GM12878 (cell line): ENCODE measurements at regions not wholly inside any gene's neighbourhood (a gene's known extent, or its start where the extent isn't known, plus 50 kb on each side); places are given as distances from the start of the nearest gene placed in this dataset.
A peak's percentile ranks its signal among the peaks of the same experiment; 100 is the strongest.

Experiments used
- ATAC-seq: fragments of 200-7000 bp; cut with Tn5 transposase; 3 replicates; pipeline ENCODE4 v1.9.1; 2020; ENCODE audit warnings: mild to moderate bottlenecking, moderate library complexity
- BruUV-seq: library from RNA; stranded (reverse); fragments of 400-500 nt; replicated peaks from 2 replicates; lab custom pipeline; 2021; lab: Mats Ljungman, UMichigan
- CTCF ChIA-PET: fragments of 300-600 bp; sonication (Branson Sonifier 250); formaldehyde crosslinking; extraction: SDS; loops from one replicate; lab custom pipeline; 2021; ENCODE audit warnings: inconsistent platforms; lab: Yijun Ruan, JAX
- POLR2A ChIA-PET: fragments of 350-600 bp; formaldehyde crosslinking; extraction: SDS; loops from one replicate; lab custom pipeline; 2021; ENCODE audit warnings: inconsistent platforms; lab: Charles Lee
- RAD21 ChIA-PET: fragments of 300-600 bp; sonication (Branson Sonifier 250); formaldehyde crosslinking; loops from one replicate; lab custom pipeline; 2023; ENCODE audit warnings: antibody characterized with exemption; ENCODE audit not compliant: unreplicated experiment; lab: Charles Lee
- SMC1A ChIA-PET: fragments of 300-600 bp; sonication (Branson Sonifier 250); formaldehyde crosslinking; loops from one replicate; lab custom pipeline; 2023; ENCODE audit not compliant: unreplicated experiment, uncharacterized antibody; lab: Charles Lee
- DNase-seq: peaks from one replicate; pipeline ENCODE4 v3.0.0-alpha.2; 2011; ENCODE audit warnings: low read depth, low spot score
- FAIRE-seq: peaks from 3 replicates; lab custom pipeline; 2011; peaks lifted over from hg19 to GRCh38; lab: Jason Lieb, UNC
- H2AFZ ChIP-seq: 2 replicates; pipeline ENCODE4 v1.6.0; 2011; ENCODE audit warnings: low read depth, low read length, control low read depth; ENCODE audit not compliant: control insufficient read depth
- H3K27ac ChIP-seq: 2 replicates; pipeline ENCODE4 v1.5.1; 2011; ENCODE audit warnings: control low read depth; ENCODE audit not compliant: control insufficient read depth, insufficient read depth
- H3K27me3 ChIP-seq, 2 experiments: replicated peaks in 1 of 2; 2 replicates each; pipeline versions ENCODE4 v1.6.0 to v1.6.1; 2011; ENCODE audit warnings: low read length in 1 of 2; ENCODE audit not compliant: control insufficient read depth in 2 of 2, insufficient read depth in 2 of 2
- H3K36me3 ChIP-seq, 2 experiments: 2 replicates each; pipeline ENCODE4 v1.5.1; 2011; ENCODE audit warnings: low read length in 1 of 2; ENCODE audit not compliant: control insufficient read depth in 2 of 2, insufficient read depth in 2 of 2
- H3K4me1 ChIP-seq: 2 replicates; pipeline ENCODE4 v1.6.1; 2011; ENCODE audit warnings: mild to moderate bottlenecking, low read length, moderate library complexity, mixed read lengths; ENCODE audit not compliant: control insufficient read depth, insufficient read depth
- H3K4me2 ChIP-seq: 2 replicates; pipeline ENCODE4 v1.6.0; 2011; ENCODE audit warnings: control low read depth; ENCODE audit not compliant: control insufficient read depth, insufficient read depth
- H3K4me3 ChIP-seq: fragments of 200-600 bp; sonication (generic); 2 replicates; pipeline ENCODE4 v1.5.1; 2016
- H3K79me2 ChIP-seq: 2 replicates; pipeline ENCODE4 v1.6.0; 2011; ENCODE audit warnings: low read length; ENCODE audit not compliant: control insufficient read depth, insufficient read depth
- H3K9ac ChIP-seq: 2 replicates; pipeline ENCODE4 v1.8.0; 2011; ENCODE audit warnings: low read length, control low read depth, mixed read lengths; ENCODE audit not compliant: control insufficient read depth, insufficient read depth
- H3K9me3 ChIP-seq: replicated peaks from 3 replicates; pipeline ENCODE4 v1.5.1; 2011; ENCODE audit warnings: mild to moderate bottlenecking, low read length; ENCODE audit not compliant: control insufficient read depth, insufficient read depth
- H4K20me1 ChIP-seq: 2 replicates; pipeline ENCODE4 v1.6.0; 2011; ENCODE audit not compliant: control insufficient read depth, insufficient read depth
- EP300 ChIP-seq, 2 experiments: fragments of 150-350 bp in 1 of 2; IDR thresholded peaks; 2 replicates each; pipeline ENCODE4 v1.6.1; 2011 to 2012; ENCODE audit warnings: low read depth in 2 of 2, low read length in 2 of 2, borderline replicate concordance in 1 of 2, improper control_type of control experiment in 1 of 2, inconsistent platforms in 1 of 2; ENCODE audit not compliant: control insufficient read depth in 1 of 2
- IRF3 ChIP-seq: fragments of 450-650 bp; IDR thresholded peaks from 2 replicates; pipeline ENCODE4 v1.6.1; 2014; ENCODE audit warnings: mild to moderate bottlenecking
- JUNB ChIP-seq: IDR thresholded peaks from 2 replicates; pipeline ENCODE4 v1.6.1; 2016; ENCODE audit warnings: antibody characterized with exemption, mild to moderate bottlenecking
- MXI1 ChIP-seq: fragments of 150-350 bp; IDR thresholded peaks from 2 replicates; pipeline ENCODE4 v1.6.1; 2011; ENCODE audit warnings: low read depth, mild to moderate bottlenecking, inconsistent platforms, low read length, improper control_type of control experiment
- NR2C2 ChIP-seq: IDR thresholded peaks from 2 replicates; pipeline ENCODE4 v1.6.1; 2011; ENCODE audit warnings: borderline replicate concordance, low read depth; ENCODE audit not compliant: control insufficient read depth, insufficient read length
- WRNIP1 ChIP-seq: IDR thresholded peaks from 2 replicates; pipeline ENCODE4 v1.6.1; 2011; ENCODE audit warnings: low read depth, low read length, improper control_type of control experiment, borderline replicate concordance
- ZNF207 ChIP-seq: fragments of 450-650 bp; IDR thresholded peaks from 2 replicates; pipeline ENCODE4 v1.6.1; 2014; ENCODE audit warnings: antibody characterized with exemption, mild to moderate bottlenecking, borderline replicate concordance
- ZNF24 ChIP-seq: fragments of 450-650 bp; IDR thresholded peaks from 2 replicates; pipeline ENCODE4 v1.6.1; 2017; ENCODE audit warnings: antibody characterized with exemption, mild to moderate bottlenecking
- ZZZ3 ChIP-seq: IDR thresholded peaks from 2 replicates; pipeline ENCODE4 v1.6.1; 2011; ENCODE audit warnings: low read depth; ENCODE audit not compliant: control insufficient read depth, insufficient read length
- WGBS: methylation state at CpG from one replicate; pipeline ENCODE4 v1.1.6; 2016; ENCODE audit warnings: low lambda C conversion rate; ENCODE audit not compliant: insufficient replicate concordance, insufficient coverage; ENCODE audit errors: missing lambda C conversion rate; 5-methylcytosine and 5-hydroxymethylcytosine counted together
- in situ Hi-C: fragments of 300-500 bp; cut with MboI; formaldehyde crosslinking; loops from 9 replicates; pipeline ENCODE4 v1.14.3; 2018; ENCODE audit warnings: mixed read lengths
- intact Hi-C: fragments of 100-400 bp; cut with micrococcal nuclease; formaldehyde crosslinking; loops from one replicate; pipeline ENCODE4 v1.14.2; 2022; ENCODE audit not compliant: unreplicated experiment

- TF ChIP-seq EP300 (IDR thresholded peaks at IDR 0.05; ENCODE audit: borderline replicate concordance in 1 of 2, control insufficient read depth in 1 of 2, low read depth in 2 of 2, low read length in 2 of 2) (no peak), JUNB (no peak), ZZZ3 (no peak), IRF3 (no peak), ZNF207 (no peak), WRNIP1 (no peak), ZNF24 (no peak), NR2C2 (no peak), MXI1 (no peak)
- TF ChIP-seq, all 136 proteins: peak for 0
- Histone ChIP-seq H3K9me3 (no peaks in the 10 kb centered on the region), H3K27me3 (no peaks in the 10 kb centered on the region; a peak in 3 of 4 replicates), H3K36me3 (no peaks in the 10 kb centered on the region), H3K4me1 (no peaks in the 10 kb centered on the region), H3K4me2 (no peak overlapping the region), H2AFZ (no peak overlapping the region), H3K9ac (no peak overlapping the region), H3K4me3 (no peak overlapping the region), H3K27ac (no peak overlapping the region), H3K79me2 (no peaks in the 10 kb centered on the region), H4K20me1 (no peaks in the 10 kb centered on the region)
- FAIRE-seq (no peak), ATAC-seq (peak; percentile 40; the same call in 1 of the 3 replicates), DNase-seq (no peak)
- ChIA-PET CTCF (interaction anchor here (1.0 kb wide), 1 partner anchor 12 kb away, joined by 3 read pairs; no protein-coding TSS in a partner anchor), SMC1A (no interaction called here), POLR2A (no interaction called here), RAD21 (no interaction called here)
- no TSS peak for BruUV-seq
- 22% methylated on average over 2 of the region's 2 CpGs for WGBS
- intact Hi-C loops (no loop called here), in situ Hi-C loops (loop anchor here (25.0 kb wide), 1 partner anchor 722 kb away; no protein-coding TSS in a partner anchor)
These were observed 56.9 kb upstream of the ALDH1A1 start for GRCh38 chr9:73009649-73010288.
